Lung (tissue), 11 donors: ENCODE measurements at regions not wholly inside any gene's neighbourhood (a gene's known extent, or its start where the extent isn't known, plus 50 kb on each side); places are given as distances from the start of the nearest gene placed in this dataset.

Experiments
- ATAC-seq: fragments of 200-7000 bp; cut with Tn5 transposase; one replicate; pipeline ENCODE4 v1.9.1; 2020; ENCODE audit warnings: moderate number of reproducible peaks; ENCODE audit not compliant: insufficient read depth, low FRiP score
- DNase-seq, 3 donors: peaks; one replicate each; pipeline ENCODE4 v3.0.0-alpha.2; 2013 to 2017
- H3K27ac ChIP-seq, 2 donors: one replicate each; pipeline ENCODE4 v1.5.1; 2013; ENCODE audit warnings: mild to moderate bottlenecking in 2 of 2, moderate library complexity in 2 of 2, control low read depth in 1 of 2, inconsistent platforms in 1 of 2, low read depth in 1 of 2, low read length in 1 of 2
- H3K27me3 ChIP-seq, 3 donors: one replicate each; pipeline ENCODE4 v1.5.1; 2013; ENCODE audit warnings: low read length in 2 of 3; ENCODE audit not compliant: control insufficient read depth in 3 of 3, insufficient read depth in 3 of 3
- H3K36me3 ChIP-seq, 4 donors: one replicate each; pipeline ENCODE4 v1.5.1; 2013; ENCODE audit warnings: low read length in 4 of 4, mild to moderate bottlenecking in 1 of 4, moderate library complexity in 1 of 4; ENCODE audit not compliant: control insufficient read depth in 4 of 4, insufficient read depth in 4 of 4
- H3K4me1 ChIP-seq, 5 donors: one replicate each; pipeline ENCODE4 v1.5.1; 2013; ENCODE audit warnings: low read length in 5 of 5, mild to moderate bottlenecking in 2 of 5, moderate library complexity in 1 of 5; ENCODE audit not compliant: control insufficient read depth in 5 of 5, insufficient read depth in 5 of 5
- H3K4me3 ChIP-seq: one replicate; pipeline ENCODE4 v1.5.1; 2013; ENCODE audit warnings: mild to moderate bottlenecking, control low read depth, moderate library complexity
- H3K9ac ChIP-seq, 2 donors: one replicate each; pipeline ENCODE4 v1.5.1; 2013; ENCODE audit warnings: low read length in 2 of 2, control low read depth in 1 of 2; ENCODE audit not compliant: insufficient read depth in 1 of 2
- H3K9me3 ChIP-seq, 4 donors: one replicate each; pipeline ENCODE4 v1.5.1; 2013; ENCODE audit warnings: low read length in 3 of 4, mild to moderate bottlenecking in 1 of 4, moderate library complexity in 1 of 4; ENCODE audit not compliant: control insufficient read depth in 4 of 4, insufficient read depth in 3 of 4
- WGBS, 2 donors: extraction: QIAGEN DNeasy Blood & Tissue Kit; methylation state at CpG; one replicate each; pipeline ENCODE4 v1.1.7; 2013; 5-methylcytosine and 5-hydroxymethylcytosine counted together
- TF ChIP-seq, protein P1 (sequence below): IDR thresholded peaks from 2 replicates; pipeline ENCODE4 v1.5.1; 2012; ENCODE audit warnings: mild to moderate bottlenecking; ENCODE audit errors: control extremely low read depth, extremely low read depth
- donor health status: control.
- donor health status: control.
- donor health status: Bipolar disorder and iron deficiency.
- donor health status: healthy.
- donor health status: DM: yes; HTN: yes; CAD: no.

DNA sequence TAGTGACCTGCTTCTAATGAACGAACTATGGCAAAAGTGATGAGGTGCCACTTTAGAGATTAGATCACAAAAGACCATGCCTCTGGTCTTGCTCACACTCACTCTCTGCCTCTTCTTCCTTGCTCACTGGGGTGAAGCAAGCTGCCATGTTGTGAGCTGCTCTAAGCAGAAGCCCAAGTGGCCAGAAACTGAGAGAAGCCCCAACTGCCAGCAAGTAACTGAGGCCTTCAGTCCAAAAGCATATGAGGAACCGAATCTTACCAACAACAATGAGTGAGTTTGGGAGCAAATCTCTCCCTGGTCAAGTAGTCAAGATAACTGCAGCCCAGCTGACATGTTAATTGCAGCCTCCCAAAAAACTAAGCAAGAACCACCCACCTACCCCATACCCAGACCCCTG is 126.0 kb upstream of the ACO1 start:
- 83 to 91% methylated on average over 2 of the region's 2 CpGs for WGBS, 2 donors
- TF ChIP-seq, protein P1, sequence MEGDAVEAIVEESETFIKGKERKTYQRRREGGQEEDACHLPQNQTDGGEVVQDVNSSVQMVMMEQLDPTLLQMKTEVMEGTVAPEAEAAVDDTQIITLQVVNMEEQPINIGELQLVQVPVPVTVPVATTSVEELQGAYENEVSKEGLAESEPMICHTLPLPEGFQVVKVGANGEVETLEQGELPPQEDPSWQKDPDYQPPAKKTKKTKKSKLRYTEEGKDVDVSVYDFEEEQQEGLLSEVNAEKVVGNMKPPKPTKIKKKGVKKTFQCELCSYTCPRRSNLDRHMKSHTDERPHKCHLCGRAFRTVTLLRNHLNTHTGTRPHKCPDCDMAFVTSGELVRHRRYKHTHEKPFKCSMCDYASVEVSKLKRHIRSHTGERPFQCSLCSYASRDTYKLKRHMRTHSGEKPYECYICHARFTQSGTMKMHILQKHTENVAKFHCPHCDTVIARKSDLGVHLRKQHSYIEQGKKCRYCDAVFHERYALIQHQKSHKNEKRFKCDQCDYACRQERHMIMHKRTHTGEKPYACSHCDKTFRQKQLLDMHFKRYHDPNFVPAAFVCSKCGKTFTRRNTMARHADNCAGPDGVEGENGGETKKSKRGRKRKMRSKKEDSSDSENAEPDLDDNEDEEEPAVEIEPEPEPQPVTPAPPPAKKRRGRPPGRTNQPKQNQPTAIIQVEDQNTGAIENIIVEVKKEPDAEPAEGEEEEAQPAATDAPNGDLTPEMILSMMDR, result no peak
- no peak overlapping the region for H3K4me3 ChIP-seq
- H3K9ac ChIP-seq, result no peak overlapping the region
- ATAC-seq, result no peak
- no peak for DNase-seq
- no peaks in the 10 kb centered on the region for H3K27me3 ChIP-seq
- no peak overlapping the region for H3K27ac ChIP-seq
- H3K9me3 ChIP-seq, result peaks cover 0 to 4% (median 0%) of the 10 kb centered on the region in 4 donors
- no peaks in the 10 kb centered on the region for H3K4me1 ChIP-seq
- H3K36me3 ChIP-seq, result no peaks in the 10 kb centered on the region

DNA sequence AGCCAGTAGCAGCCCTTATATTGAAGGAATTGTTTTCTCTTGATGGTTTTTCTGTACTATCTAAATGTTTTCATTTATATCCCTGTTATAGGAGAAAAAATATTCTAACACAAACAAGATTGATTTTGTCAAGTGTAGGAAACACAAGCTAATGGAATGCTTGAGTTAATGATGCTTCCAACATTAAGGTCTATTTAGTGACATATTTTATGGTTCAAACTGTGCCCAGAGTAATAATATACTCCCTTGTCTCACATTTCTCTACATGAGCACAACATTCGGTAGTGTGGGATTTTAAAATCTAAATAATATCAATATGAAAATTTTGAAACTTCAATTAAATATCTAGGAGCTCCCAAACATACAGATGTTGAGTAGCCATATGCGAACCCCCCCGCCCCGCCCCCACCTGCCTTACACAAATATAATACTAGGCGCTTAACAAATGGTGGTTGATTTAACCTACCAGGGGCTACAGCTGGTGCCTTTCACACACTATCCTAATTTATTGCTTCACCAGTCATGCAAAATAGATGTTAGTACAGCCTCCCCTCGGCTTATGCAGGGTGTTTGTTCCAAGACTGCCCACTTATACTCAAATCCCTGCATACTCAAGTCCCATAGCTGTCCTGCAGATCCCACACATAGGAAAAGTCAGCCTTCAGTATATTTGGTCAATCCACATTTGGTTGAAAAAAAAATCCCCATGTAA is 124.1 kb upstream of the ACO1 start:
- Histone ChIP-seq H3K9ac (no peak overlapping the region), H3K27ac (no peak overlapping the region), H3K4me1 (peaks cover 0 to 5% (median 0%) of the 10 kb centered on the region in 5 donors), H3K36me3 (no peaks in the 10 kb centered on the region), H3K27me3 (no peaks in the 10 kb centered on the region), H3K4me3 (no peak overlapping the region), H3K9me3 (peaks cover 0 to 4% (median 0%) of the 10 kb centered on the region in 4 donors)
- TF ChIP-seq, protein P1, result no peak
- WGBS, 2 donors, result 87 to 90% methylated on average over 6 of the region's 6 CpGs
- no peak for ATAC-seq
- no peak for DNase-seq

DNA sequence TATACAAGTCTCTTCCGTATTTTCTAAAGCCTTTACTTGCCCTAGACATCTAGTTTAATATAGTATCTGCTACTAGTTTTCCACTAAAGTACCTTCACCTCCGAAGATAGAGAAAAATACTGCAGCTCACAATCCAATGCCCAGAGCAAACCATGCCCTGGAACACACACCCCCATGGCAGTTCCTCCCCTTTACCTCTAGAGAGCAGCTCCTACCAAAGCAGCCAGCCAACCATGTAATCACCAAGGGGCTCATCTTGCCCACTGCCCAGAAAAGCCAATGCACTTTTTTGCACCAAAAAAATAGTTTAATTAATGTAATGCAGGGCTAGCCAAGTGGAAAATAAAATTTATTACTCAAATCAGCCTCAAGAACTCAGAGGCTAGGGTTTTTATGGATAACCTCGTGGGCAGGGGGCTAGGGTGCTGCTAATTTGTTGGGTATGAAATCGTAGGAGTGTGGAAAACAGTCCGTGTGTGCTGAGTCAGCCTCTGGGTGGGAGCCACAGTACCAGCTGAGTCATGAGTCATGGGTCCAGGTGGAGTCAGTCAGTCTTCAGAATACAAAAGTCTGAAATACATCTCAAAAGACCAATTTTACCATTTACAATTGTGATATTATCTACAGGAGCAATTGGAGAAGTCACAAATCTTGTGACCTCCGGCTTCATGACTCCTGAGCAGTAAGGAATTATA is 120.1 kb upstream of the ACO1 start:
- H3K27ac ChIP-seq, result no peak overlapping the region
- H3K27me3 ChIP-seq, result no peaks in the 10 kb centered on the region
- DNase-seq (no peak), ATAC-seq (no peak)
- H3K4me1 ChIP-seq, result peaks cover 0 to 5% (median 0%) of the 10 kb centered on the region in 5 donors
- 60 to 66% methylated on average over 6 of the region's 6 CpGs for WGBS, 2 donors
- H3K36me3 ChIP-seq, result no peaks in the 10 kb centered on the region
- H3K9me3 ChIP-seq, result peaks cover 0 to 4% (median 0%) of the 10 kb centered on the region in 4 donors
- TF ChIP-seq, protein P1, result no peak
- no peak overlapping the region for H3K9ac ChIP-seq
- no peak overlapping the region for H3K4me3 ChIP-seq
